ENCODE measurements at regions not wholly inside any gene's neighbourhood (a gene's known extent, or its start where the extent isn't known, plus 50 kb on each side); places are given as distances from the start of the nearest gene placed in this dataset.

GRCh38 chr9:16974436-16974835, 104.0 kb upstream of the BNC2 start:
- TF ChIP-seq TEAD4 (IDR thresholded peaks at IDR 0.05) (no peak), REST (IDR thresholded peaks at IDR 0.05; ENCODE audit: low read depth) (no peak), CREB1 (IDR thresholded peaks at IDR 0.05; ENCODE audit: low read depth) (no peak), EGR1 (IDR thresholded peaks at IDR 0.05) (no peak), TAF1 (IDR thresholded peaks at IDR 0.05; ENCODE audit: low read depth) (no peak), RAD21 (IDR thresholded peaks at IDR 0.05; ENCODE audit: low read depth) (no peak), NFIC (IDR thresholded peaks at IDR 0.05) (no peak), MAX (IDR thresholded peaks at IDR 0.05) (no peak), YY1 (IDR thresholded peaks at IDR 0.05; ENCODE audit: low read depth) (no peak), ZBTB7A (IDR thresholded peaks at IDR 0.05; ENCODE audit: low read depth) (no peak), TCF12 (IDR thresholded peaks at IDR 0.05; ENCODE audit: low read depth) (no peak), EP300 (IDR thresholded peaks at IDR 0.05; ENCODE audit: borderline replicate concordance) (no peak), USF1 (IDR thresholded peaks at IDR 0.05) (no peak), FOXM1 (IDR thresholded peaks at IDR 0.05; ENCODE audit: borderline replicate concordance, low read depth) (no peak), CEBPB (IDR thresholded peaks at IDR 0.05) (no peak)

- no peak for TF ChIP-seq FOXM1 (IDR thresholded peaks at IDR 0.05; ENCODE audit: borderline replicate concordance, low read depth)
- TF ChIP-seq TAF1 (IDR thresholded peaks at IDR 0.05; ENCODE audit: low read depth) = no peak
- TF ChIP-seq EGR1 (IDR thresholded peaks at IDR 0.05) = no peak
- no peak for TF ChIP-seq USF1 (IDR thresholded peaks at IDR 0.05)
- no peak for TF ChIP-seq RAD21 (IDR thresholded peaks at IDR 0.05; ENCODE audit: low read depth)
- no peak for TF ChIP-seq EP300 (IDR thresholded peaks at IDR 0.05; ENCODE audit: borderline replicate concordance)
- no peak for TF ChIP-seq CREB1 (IDR thresholded peaks at IDR 0.05; ENCODE audit: low read depth)
- TF ChIP-seq TCF12 (IDR thresholded peaks at IDR 0.05; ENCODE audit: low read depth) = no peak
- TF ChIP-seq TEAD4 (IDR thresholded peaks at IDR 0.05) = no peak
- TF ChIP-seq NFIC (IDR thresholded peaks at IDR 0.05) = no peak
- TF ChIP-seq MAX (IDR thresholded peaks at IDR 0.05) = no peak
- TF ChIP-seq ZBTB7A (IDR thresholded peaks at IDR 0.05; ENCODE audit: low read depth) = no peak
- TF ChIP-seq CEBPB (IDR thresholded peaks at IDR 0.05) = no peak
Observed at GRCh38 chr9:16970321-16970720, 99.9 kb upstream of the BNC2 start.

- TF ChIP-seq FOXM1 (IDR thresholded peaks at IDR 0.05; ENCODE audit: borderline replicate concordance, low read depth) = no peak
- TF ChIP-seq USF1 (IDR thresholded peaks at IDR 0.05) = no peak
- TF ChIP-seq EP300 (IDR thresholded peaks at IDR 0.05; ENCODE audit: borderline replicate concordance) = no peak
- no peak for TF ChIP-seq NFIC (IDR thresholded peaks at IDR 0.05)
- no peak for TF ChIP-seq YY1 (IDR thresholded peaks at IDR 0.05; ENCODE audit: low read depth)
- TF ChIP-seq REST (IDR thresholded peaks at IDR 0.05; ENCODE audit: low read depth) = no peak
- TF ChIP-seq RAD21 (IDR thresholded peaks at IDR 0.05; ENCODE audit: low read depth) = no peak
- TF ChIP-seq TCF12 (IDR thresholded peaks at IDR 0.05; ENCODE audit: low read depth) = no peak
- TF ChIP-seq TAF1 (IDR thresholded peaks at IDR 0.05; ENCODE audit: low read depth) = no peak
- TF ChIP-seq ZBTB7A (IDR thresholded peaks at IDR 0.05; ENCODE audit: low read depth) = no peak
- no peak for TF ChIP-seq TEAD4 (IDR thresholded peaks at IDR 0.05)
- no peak for TF ChIP-seq MAX (IDR thresholded peaks at IDR 0.05)
- TF ChIP-seq CREB1 (IDR thresholded peaks at IDR 0.05; ENCODE audit: low read depth) = no peak
- TF ChIP-seq EGR1 (IDR thresholded peaks at IDR 0.05) = no peak
- TF ChIP-seq CEBPB (IDR thresholded peaks at IDR 0.05) = no peak
Observed at GRCh38 chr9:16964228-16964627, 93.8 kb upstream of the BNC2 start.

- no peak for TF ChIP-seq TAF1 (IDR thresholded peaks at IDR 0.05; ENCODE audit: low read depth)
- TF ChIP-seq CREB1 (IDR thresholded peaks at IDR 0.05; ENCODE audit: low read depth) = no peak
- TF ChIP-seq MAX (IDR thresholded peaks at IDR 0.05) = no peak
- no peak for TF ChIP-seq EP300 (IDR thresholded peaks at IDR 0.05; ENCODE audit: borderline replicate concordance)
- TF ChIP-seq NFIC (IDR thresholded peaks at IDR 0.05) = no peak
- no peak for TF ChIP-seq RAD21 (IDR thresholded peaks at IDR 0.05; ENCODE audit: low read depth)
- TF ChIP-seq FOXM1 (IDR thresholded peaks at IDR 0.05; ENCODE audit: borderline replicate concordance, low read depth) = no peak
- no peak for TF ChIP-seq CEBPB (IDR thresholded peaks at IDR 0.05)
- TF ChIP-seq YY1 (IDR thresholded peaks at IDR 0.05; ENCODE audit: low read depth) = no peak
- no peak for TF ChIP-seq TCF12 (IDR thresholded peaks at IDR 0.05; ENCODE audit: low read depth)
- TF ChIP-seq USF1 (IDR thresholded peaks at IDR 0.05) = no peak
- no peak for TF ChIP-seq EGR1 (IDR thresholded peaks at IDR 0.05)
- TF ChIP-seq TEAD4 (IDR thresholded peaks at IDR 0.05) = no peak
- TF ChIP-seq REST (IDR thresholded peaks at IDR 0.05; ENCODE audit: low read depth) = no peak
- no peak for TF ChIP-seq ZBTB7A (IDR thresholded peaks at IDR 0.05; ENCODE audit: low read depth)
Observed at GRCh38 chr9:16960084-16960483, 89.6 kb upstream of the BNC2 start.
